SH-SY5Y (cell line): ENCODE measurements at regions not wholly inside any gene's neighbourhood (a gene's known extent, or its start where the extent isn't known, plus 50 kb on each side); places are given as distances from the start of the nearest gene placed in this dataset.

Experiments
- GATA2 ChIP-seq: IDR thresholded peaks from 2 replicates; pipeline ENCODE4 v1.6.1; 2011; ENCODE audit warnings: mild to moderate bottlenecking, low read depth, low read length
- GATA3 ChIP-seq: IDR thresholded peaks from 2 replicates; pipeline ENCODE4 v1.6.1; 2011; ENCODE audit warnings: low read depth, mild to moderate bottlenecking, low read length, moderate library complexity

DNA sequence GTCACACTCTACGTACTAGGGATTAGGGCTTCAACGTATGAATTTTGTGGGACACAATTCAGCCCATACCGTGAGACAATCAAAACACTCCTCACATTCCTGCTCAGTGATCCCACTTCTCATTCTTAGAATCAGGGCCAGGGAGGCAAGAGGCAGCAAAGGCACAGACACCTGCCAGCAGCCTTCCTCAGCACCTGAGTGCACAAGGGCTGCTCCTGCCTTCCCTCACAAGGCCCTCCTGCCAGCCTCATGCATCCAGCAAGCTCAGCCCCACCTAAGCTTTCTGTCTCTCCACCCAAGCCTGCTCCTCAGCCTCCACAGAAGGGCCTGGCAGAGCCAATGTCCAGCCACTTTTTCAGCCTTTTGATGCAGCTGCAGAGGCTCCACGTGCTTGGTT, 141.6 kb downstream of the SP3 start:
- TF ChIP-seq GATA2 (no peak), GATA3 (no peak)
